ENCODE measurements at regions not wholly inside any gene's neighbourhood (a gene's known extent, or its start where the extent isn't known, plus 50 kb on each side); places are given as distances from the start of the nearest gene placed in this dataset.

GRCh38 chr3:88610820-88611219, 461.1 kb downstream of the C3orf38 start:
- in situ Hi-C loops (cut with HindIII; ENCODE audit: low pct_unique_long_range_greater_than_20kb, low sequenced_read_pairs): no loop called here
- no peak for DNase-seq (ENCODE audit: low read depth, low spot score)

DNA sequence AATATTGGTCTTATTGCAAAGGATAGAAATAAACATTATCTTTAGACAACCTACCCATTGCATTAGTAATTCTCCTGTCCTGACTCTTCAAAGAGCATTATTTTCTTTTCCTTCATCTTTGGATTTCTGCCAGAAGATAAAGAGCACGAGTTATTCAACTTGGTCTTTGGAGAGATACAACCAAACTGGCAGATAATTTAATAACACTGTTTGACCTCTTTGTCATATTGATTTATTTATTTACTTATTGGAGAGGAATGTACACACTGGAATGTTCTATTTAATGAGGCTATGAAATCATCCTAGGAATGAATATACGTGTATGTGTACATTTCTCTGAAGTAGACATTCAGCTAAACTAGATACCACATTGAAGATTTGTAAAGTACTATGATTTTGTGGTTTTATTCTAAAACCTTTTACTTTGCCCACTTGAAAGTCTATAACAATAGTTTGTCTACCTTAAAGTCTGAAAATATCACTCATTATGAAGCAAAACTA, 462.1 kb downstream of the C3orf38 start:
- in situ Hi-C loops (cut with HindIII; ENCODE audit: low pct_unique_long_range_greater_than_20kb, low sequenced_read_pairs): no loop called here
- DNase-seq (ENCODE audit: low read depth, low spot score): no peak

DNA sequence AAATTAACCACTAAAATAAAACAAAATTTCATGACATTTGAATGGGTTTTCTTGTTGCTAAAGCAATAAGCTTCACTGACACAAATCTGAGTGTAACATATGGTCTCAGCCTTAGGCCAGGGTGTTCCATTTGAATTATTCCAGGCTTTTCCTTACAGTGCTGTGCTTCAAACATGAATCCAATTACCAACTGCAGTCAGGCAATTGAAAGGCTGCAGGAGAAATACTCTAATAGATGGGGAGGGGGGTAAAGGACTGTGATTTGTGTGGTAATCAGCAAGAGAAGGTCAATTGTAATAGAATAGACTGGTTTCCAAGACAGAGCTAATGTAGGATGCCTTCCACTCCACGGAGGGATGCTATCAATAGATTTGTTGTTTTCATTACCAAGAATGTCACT, 466.7 kb downstream of the C3orf38 start:
- no peak for DNase-seq (ENCODE audit: low read depth, low spot score)
- in situ Hi-C loops (cut with HindIII; ENCODE audit: low pct_unique_long_range_greater_than_20kb, low sequenced_read_pairs): no loop called here

- in situ Hi-C loops (cut with HindIII; ENCODE audit: low pct_unique_long_range_greater_than_20kb, low sequenced_read_pairs): no loop called here
- no peak for DNase-seq (ENCODE audit: low read depth, low spot score)
Measured at GRCh38 chr3:88617283-88617682, 467.5 kb downstream of the C3orf38 start.

DNA sequence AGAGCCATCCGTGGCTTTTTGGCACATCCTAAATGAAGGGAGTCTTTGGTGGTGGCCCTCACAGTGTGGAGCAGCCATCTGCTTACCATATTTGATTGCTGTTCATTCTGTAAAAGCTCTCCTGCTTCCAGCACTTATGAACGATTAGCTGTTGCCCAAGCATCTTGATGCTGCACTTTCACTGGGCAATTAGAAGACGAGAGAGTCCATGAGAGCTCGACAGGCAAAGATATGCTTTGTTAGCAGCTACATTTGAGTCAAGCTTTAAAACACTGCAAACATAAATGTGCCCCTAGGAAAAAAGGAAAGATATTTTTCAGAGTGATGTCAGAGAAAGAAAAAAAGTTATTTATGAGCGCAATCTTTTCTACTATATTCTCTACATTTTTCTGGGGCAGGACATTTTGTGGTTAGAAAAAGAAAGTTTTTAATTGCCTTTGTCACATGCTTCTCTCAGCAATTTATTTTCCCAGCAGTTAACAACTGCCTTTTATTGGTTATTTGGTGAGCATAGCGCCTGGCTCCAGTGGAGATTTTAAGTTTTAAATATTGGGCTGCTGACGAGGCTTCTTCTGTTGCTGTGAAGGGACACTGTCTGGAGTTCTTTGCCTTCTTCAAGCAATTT, 468.4 kb downstream of the C3orf38 start:
- DNase-seq (ENCODE audit: low read depth, low spot score): no peak
- in situ Hi-C loops (cut with HindIII; ENCODE audit: low pct_unique_long_range_greater_than_20kb, low sequenced_read_pairs): no loop called here

DNA sequence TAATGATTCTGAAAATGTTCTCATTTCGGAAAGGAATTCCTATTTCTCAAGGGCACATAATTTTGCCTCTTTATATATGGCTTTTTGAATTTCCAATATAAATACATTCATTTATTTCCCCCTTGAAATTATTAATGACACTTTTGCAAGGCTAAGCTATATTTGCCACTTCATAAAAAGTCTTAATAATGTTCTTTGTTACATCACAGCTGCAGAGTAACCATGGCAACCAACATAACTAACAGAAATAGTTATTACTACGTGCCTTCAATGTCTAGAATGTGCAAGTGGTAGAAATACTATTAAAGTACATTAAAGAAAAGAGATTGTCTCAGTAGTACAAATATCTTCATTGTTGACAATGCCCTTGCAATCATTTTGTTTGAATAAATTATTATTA, 471.8 kb downstream of the C3orf38 start:
- no peak for DNase-seq (ENCODE audit: low read depth, low spot score)
- in situ Hi-C loops (cut with HindIII; ENCODE audit: low pct_unique_long_range_greater_than_20kb, low sequenced_read_pairs): no loop called here

- in situ Hi-C loops (cut with HindIII; ENCODE audit: low pct_unique_long_range_greater_than_20kb, low sequenced_read_pairs): no loop called here
- no peak for DNase-seq (ENCODE audit: low read depth, low spot score)
Measured at GRCh38 chr3:88623709-88624108, 473.9 kb downstream of the C3orf38 start.

- no peak for DNase-seq (ENCODE audit: low read depth, low spot score)
- in situ Hi-C loops (cut with HindIII; ENCODE audit: low pct_unique_long_range_greater_than_20kb, low sequenced_read_pairs): no loop called here
Measured at GRCh38 chr3:88626456-88627120, 476.8 kb downstream of the C3orf38 start.

- in situ Hi-C loops (cut with HindIII; ENCODE audit: low pct_unique_long_range_greater_than_20kb, low sequenced_read_pairs): no loop called here
- no peak for DNase-seq (ENCODE audit: low read depth, low spot score)
Measured at GRCh38 chr3:88628901-88629300, 478.5 kb upstream of the EPHA3 start.

DNA sequence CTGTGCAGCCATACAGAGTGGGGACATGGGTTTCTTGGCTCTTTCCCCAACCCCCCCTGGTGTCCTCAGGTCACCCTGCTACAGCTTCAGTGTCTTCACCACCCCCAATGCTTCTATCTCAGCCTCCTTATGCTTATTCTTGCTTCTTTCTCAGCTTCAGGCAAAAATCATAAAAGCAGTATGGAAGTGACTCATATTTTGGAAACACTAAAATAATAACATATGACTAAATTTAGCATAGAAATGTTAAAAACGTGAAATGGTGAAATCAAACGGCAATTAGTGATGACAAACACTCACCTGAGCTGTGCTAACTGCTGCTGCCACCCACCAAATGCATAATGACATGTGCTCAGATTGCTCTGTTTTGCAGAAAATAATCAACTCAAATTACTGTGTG, 475.2 kb upstream of the EPHA3 start:
- DNase-seq (ENCODE audit: low read depth, low spot score): no peak
- in situ Hi-C loops (cut with HindIII; ENCODE audit: low pct_unique_long_range_greater_than_20kb, low sequenced_read_pairs): no loop called here

DNA sequence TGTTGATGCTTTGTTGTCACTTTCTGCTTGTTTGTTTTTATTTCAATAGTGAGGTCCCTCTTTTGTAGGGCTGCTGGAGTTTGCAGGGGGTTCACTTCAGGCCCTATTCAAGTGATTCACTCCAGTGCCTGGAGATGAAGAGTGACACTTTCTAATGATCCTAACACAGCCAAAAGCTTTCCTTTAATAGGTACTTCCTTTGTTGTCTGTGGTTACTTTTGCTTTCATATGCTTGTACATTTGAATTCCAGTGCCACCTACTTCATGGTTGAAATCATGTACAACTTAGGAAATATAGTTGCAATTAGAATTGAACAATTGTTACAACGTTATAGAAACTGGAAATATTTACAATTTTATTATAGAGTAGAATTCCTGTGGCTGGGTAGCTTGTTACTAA, 466.8 kb upstream of the EPHA3 start:
- in situ Hi-C loops (cut with HindIII; ENCODE audit: low pct_unique_long_range_greater_than_20kb, low sequenced_read_pairs): no loop called here
- DNase-seq (ENCODE audit: low read depth, low spot score): no peak

- in situ Hi-C loops (cut with HindIII; ENCODE audit: low pct_unique_long_range_greater_than_20kb, low sequenced_read_pairs): no loop called here
- peak; percentile 43 for DNase-seq (ENCODE audit: low read depth, low spot score)
Measured at GRCh38 chr3:88641033-88641604, 466.3 kb upstream of the EPHA3 start.

GRCh38 chr3:88657459-88657858, 450.0 kb upstream of the EPHA3 start:
- in situ Hi-C loops (cut with HindIII; ENCODE audit: low pct_unique_long_range_greater_than_20kb, low sequenced_read_pairs): no loop called here
- DNase-seq (ENCODE audit: low read depth, low spot score): no peak

- in situ Hi-C loops (cut with HindIII; ENCODE audit: low pct_unique_long_range_greater_than_20kb, low sequenced_read_pairs): no loop called here
- DNase-seq (ENCODE audit: low read depth, low spot score): peak; percentile 3
Measured at GRCh38 chr3:88661433-88661824, 446.0 kb upstream of the EPHA3 start.

GRCh38 chr3:88668180-88668579, 439.2 kb upstream of the EPHA3 start:
- DNase-seq (ENCODE audit: low read depth, low spot score): no peak

GRCh38 chr3:88671573-88671972, 435.8 kb upstream of the EPHA3 start:
- no peak for DNase-seq (ENCODE audit: low read depth, low spot score)
- in situ Hi-C loops (cut with HindIII; ENCODE audit: low pct_unique_long_range_greater_than_20kb, low sequenced_read_pairs): no loop called here

More at GRCh38 chr3:88668180-88668579, 439.2 kb upstream of the EPHA3 start:
- in situ Hi-C loops (cut with HindIII; ENCODE audit: low pct_unique_long_range_greater_than_20kb, low sequenced_read_pairs): no loop called here

DNA sequence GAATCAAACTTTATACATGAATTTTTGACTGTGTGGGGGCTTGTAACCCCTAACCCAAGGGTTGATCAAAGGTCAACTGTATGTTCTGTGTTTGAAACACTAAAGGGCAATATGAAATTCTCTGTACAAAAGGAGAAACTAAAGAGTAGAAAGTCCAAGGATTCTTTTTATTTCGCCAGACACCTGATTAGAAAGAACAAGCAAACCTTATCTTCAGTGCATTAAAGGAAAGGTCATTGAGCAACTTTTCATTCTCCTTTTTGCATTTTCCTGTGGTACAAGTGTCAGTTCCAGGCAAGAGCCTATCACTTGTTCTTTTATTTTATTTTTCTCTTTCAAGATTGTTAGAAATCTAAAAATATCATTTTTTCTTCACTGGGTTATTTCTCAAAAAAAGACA, 430.1 kb upstream of the EPHA3 start:
- no peak for DNase-seq (ENCODE audit: low read depth, low spot score)
- in situ Hi-C loops (cut with HindIII; ENCODE audit: low pct_unique_long_range_greater_than_20kb, low sequenced_read_pairs): no loop called here

DNA sequence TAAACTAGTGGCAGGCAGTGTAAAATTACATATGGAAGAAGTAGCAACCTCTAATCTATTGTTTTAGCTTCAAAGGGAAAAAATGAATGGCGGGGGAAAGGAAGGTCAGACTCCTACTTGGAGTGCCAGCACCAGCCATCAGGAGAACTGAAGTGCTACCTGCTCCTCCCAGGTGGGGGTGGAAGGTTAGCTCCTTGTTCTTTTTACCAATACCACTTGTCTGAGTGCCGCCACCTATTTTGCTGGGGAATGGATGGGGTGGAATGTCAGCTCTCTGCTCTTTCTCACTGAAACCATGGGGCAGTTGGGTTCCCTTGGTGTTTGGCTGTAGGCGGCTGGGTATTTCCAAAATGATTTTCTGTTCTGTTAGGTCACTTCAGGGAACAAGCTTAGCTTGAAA, 428.7 kb upstream of the EPHA3 start:
- in situ Hi-C loops (cut with HindIII; ENCODE audit: low pct_unique_long_range_greater_than_20kb, low sequenced_read_pairs): no loop called here
- no peak for DNase-seq (ENCODE audit: low read depth, low spot score)

DNA sequence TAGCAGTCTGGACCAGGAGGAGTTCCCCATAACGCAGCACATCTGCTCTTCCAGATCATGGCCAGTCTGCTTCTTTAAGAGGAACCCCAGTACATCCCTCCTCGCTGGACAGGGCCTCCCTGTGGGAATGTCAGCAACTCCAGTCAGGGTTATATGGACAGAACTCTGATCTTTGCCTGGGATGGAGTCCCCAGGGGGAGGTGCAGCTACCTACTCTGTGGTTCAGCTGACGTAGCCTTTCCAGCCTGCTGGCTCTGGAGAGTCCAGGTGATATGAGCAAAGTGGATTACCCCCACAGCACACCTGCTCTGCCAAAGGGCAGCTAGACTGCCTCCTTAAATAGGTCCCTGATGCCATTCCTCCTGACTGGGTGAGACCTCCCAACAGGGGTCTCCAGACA, 417.1 kb upstream of the EPHA3 start:
- DNase-seq (ENCODE audit: low read depth, low spot score): no peak
- in situ Hi-C loops (cut with HindIII; ENCODE audit: low pct_unique_long_range_greater_than_20kb, low sequenced_read_pairs): no loop called here
